DMS153 treated with DMSO at 0.1 percent for 48 hours (cell line): ENCODE measurements at regions not wholly inside any gene's neighbourhood (a gene's known extent, or its start where the extent isn't known, plus 50 kb on each side); places are given as distances from the start of the nearest gene placed in this dataset.
"Not testable (repeated sequence)": the region's sequence is repeated elsewhere in the genome, so short reads cannot be mapped to it uniquely, and the experiment has no call there.

ENCODE experiments used
- DNase-seq: peaks from one replicate; lab custom pipeline; 2025; ENCODE audit not compliant: unreplicated experiment; lab: John Stamatoyannopoulos, UW

DNA sequence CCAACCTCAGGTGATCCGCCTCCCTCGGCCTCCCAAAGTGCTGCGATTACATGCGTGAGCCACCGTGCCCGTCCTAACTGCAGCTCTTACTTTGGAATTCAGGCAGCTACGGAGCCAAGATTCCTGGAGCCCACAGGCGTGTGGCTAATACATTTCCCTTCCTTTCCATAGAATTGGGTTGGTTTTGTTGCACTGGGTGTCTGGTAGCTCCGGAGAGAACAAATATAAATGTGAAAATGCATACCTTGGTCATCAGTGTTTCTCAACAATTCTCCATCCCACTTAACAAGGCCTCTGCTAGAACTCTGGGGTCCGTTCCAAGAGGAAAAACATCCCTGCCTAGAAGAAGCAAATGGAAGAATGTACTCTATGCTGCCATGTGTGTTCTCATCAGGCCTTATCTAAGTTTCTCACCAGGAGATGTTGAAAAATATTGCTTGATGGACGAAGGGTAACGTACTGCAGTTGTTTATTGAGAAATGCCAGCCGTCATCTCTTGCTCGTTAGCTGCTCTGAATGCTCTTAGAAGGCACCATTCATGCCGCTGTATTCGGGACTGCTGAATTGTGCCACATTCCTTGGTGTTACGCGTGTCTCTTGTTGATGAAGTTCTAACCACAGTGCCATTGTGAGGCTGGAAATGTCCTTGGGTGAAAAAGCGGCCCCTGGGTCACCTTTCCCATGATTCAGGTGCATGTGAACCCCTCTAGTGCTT is 50.5 kb upstream of the CD99 start:
- no peak for DNase-seq

DNA sequence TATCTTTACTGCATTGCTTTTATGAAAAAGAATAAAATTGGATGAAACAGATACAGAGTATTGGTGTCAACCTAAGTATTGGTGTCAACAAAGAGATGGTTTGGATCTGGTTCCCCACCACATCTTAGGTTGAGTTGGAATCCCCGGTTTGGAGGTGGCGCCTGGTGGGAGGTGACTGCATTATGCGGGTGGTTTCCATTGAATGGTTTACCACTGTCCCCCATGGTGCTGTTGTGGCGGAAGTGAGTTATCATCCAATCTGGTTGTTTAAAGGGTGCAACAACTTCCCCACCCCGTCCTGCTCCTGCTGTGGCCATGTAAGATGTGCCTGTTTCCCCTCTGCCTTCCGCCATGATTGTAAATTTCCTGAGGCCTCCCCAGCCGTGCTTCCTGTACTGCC is 52.8 kb upstream of the CD99 start:
- DNase-seq = no peak

DNA sequence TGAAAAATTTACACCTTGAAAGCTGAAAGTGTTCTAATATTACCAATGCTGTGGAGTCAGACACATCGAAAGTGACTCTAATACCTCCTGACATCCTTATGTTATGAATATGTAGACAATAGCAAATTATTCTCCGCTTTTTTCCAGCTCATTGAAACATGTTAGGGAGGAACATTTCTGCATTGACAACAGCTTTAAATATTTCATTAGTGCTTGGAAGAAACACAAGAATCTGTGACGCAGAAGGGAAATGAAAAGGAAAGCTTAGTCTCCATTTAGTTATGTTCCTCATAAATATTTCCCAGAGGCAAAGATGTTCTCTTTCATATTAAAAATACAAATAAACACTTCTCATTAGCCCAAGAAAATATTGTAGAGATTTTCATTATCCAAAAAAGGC is 55.8 kb upstream of the CD99 start:
- DNase-seq = no peak

DNA sequence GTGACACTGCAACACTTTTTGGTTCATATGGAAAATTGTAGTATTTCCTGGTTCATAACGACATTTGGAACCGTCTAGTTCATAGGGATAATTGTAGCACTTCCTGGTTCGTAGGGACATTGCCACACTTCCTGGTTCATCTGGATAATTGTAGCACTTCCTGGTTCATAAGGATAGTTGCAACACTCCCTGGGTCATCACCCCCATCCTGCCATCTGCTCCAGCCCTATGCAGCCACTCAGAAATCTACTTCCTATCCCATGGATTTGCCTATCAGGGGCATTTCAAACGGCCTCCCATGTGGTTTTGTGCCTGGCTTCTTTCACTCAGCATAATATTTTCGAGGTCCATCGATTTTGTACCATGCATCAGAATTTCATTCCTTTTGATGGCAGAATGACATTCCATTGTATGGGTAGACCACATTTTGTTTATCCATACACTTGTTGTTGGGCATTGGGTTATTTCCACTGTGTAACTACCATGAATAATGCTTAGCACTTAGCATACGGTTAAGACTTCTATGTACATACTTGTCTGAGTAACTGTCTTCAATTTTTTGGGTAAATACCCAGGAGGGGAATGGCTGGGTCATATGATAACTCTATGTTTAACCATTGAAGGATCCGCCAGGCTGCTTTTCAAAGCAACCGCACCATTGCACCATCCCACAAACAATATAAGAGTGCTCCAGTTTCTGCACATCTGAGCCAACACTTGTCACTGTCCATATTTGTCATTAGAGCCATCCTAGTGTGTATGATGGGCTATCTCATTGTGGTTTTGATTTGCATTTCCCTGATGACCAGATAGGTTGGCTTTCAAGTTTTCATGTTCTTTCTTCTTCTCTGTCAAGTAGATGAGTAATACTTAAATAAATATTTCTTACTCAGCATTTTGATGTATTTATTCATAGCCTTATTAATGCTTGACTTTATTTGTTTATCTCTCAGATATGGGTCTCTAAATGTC is 58.3 kb upstream of the CD99 start:
- DNase-seq = no peak

DNA sequence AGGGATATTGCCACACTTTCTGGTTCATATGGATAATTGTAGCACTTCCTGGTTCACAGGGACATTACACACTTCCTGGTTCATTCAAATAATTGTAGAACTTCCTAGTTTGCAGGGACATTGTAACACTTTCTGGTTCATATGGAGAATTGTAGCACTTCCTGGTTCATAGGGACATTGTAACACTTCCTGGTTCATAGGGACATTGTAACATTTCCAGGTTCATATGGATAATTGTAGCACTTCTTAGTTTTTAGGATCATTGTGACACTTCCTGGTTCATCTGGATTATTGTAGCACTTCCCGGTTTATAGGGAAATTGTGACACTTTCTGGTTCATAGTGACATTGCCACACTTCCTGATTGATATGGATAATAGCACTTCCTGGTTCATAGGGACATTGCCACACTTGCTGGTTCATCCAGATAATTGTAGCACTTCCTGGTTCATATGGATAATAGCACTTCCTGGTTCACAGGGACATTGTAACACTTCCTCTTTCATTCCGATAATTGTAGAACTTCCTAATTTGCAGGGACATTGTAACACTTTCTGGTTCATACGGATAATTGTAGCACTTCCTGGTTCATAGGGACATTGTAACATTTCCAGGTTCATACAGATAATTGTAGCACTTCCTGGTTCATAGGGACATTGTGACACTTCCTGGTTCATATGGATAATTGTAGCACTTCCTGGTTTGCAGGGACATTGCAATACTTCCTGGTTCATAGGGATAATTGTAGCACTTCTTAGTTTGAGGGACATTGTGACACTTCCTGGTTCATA is 59.2 kb upstream of the CD99 start:
- DNase-seq = no peak

DNA sequence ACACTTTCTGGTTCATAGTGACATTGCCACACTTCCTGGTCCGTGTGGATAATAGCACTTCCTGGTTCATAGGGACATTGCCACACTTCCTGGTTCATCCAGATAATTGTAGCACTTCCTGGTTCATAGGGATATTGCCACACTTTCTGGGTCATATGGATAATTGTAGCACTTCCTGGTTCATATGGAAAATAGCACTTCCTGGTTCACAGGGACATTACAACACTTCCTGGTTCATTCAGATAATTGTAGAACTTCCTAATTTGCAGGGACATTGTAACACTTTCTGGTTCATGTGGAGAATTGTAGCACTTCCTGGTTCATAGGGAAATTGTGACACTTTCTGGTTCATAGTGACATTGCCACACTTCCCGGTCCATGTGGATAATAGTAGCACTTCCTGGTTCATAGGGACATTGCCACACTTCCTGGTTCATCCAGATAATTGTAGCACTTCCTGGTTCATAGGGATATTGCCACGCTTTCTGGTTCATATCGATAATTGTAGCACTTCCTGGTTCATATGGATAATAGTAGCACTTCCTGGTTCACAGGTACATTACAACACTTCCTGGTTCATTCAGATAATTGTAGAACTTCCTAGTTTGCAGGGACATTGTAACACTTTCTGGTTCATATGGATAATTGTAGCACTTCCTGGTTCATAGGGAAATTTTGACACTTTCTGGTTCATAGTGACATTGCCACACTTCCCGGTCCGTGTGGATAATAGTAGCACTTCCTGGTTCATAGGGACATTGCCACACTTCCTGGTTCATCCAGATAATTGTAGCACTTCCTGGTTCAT is 60.0 kb upstream of the CD99 start:
- DNase-seq = not testable (repeated sequence)

DNA sequence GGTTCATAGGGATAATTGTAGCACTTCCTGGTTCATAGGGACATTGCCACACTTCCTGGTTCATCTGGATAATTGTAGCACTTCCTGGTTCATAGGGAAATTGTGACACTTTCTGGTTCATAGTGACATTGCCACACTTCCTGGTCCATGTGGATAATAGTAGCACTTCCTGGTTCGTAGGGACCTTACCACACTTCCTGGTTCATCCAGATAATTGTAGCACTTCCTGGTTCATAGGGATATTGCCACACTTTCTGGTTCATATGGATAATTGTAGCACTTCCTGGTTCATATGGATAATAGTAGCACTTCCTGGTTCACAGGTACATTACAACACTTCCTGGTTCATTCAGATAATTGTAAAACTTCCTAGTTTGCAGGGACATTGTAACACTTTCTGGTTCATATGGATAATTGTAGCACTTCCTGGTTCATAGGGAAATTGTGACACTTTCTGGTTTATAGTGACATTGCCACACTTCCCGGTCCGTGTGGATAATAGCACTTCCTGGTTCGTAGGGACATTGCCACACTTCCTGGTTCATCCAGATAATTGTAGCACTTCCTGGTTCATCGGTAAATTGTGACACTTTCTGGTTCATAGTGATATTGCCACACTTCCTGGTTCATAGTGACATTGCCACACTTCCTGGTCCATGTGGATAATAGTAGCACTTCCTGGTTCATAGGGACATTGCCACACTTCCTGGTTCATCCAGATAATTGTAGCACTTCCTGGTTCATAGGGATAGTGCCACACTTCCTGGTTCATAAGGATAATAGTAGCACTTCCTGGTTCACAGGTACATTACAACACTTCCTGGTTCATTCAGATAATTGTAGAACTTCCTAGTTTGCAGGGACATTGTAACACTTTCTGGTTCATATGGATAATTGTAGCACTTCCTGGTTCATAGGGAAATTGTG is 60.8 kb upstream of the CD99 start:
- not testable (repeated sequence) for DNase-seq

DNA sequence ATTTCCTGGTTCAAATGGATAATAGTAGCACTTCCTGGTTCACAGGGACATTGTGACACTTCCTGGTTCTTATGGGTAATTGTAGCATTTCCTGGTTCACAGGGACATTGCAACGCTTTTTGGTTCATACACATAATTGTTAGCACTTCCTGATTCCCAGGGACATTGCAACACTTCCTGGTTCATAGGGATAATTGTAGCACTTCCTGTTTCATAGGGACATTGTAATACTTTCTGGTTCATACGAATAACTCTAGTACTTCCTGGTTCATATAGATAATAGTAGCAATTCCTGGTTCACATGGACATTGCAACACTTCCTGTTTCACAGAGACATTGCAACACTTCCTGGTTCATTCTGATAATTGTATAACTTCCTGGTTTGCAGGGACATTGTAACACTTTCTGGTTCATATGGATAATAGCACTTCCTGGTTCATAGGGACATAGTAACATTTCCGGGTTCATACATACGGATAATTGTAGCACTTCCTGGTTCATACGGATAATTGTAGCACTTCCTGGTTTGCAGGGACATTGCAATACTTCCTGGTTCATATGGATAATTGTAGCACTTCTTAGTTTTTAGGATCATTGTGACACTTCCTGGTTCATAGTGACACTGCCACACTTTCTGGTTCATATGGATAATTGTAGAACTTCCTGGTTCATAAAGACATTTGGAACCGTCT is 61.6 kb upstream of the CD99 start:
- DNase-seq = no peak

DNA sequence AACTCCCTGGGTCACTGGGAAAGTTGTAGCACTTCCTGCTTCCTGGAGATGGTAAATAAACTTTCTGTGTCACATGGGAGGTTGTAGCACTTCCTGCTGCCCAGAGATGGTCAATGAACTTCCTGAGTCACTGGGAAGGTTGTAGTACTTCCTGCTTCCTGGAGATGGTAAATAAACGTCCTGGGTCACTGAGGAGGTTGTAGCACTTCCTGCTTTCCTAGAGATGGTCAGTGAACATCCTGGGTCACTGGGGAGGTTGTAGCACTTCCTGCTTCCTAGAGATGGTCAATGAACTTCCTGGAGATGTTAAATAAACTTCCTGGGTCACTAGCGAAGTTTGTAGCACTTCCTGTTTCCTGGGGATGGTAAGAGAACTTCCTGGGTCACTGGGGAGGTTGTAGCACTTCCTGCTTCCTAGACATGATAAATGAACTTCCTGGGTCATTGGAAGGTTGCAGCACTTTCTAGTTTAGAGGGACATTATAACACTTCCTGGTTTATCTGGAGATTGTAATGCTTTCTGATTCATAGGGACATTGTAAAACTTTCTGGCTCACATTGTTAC is 62.3 kb upstream of the CD99 start:
- DNase-seq = no peak

DNA sequence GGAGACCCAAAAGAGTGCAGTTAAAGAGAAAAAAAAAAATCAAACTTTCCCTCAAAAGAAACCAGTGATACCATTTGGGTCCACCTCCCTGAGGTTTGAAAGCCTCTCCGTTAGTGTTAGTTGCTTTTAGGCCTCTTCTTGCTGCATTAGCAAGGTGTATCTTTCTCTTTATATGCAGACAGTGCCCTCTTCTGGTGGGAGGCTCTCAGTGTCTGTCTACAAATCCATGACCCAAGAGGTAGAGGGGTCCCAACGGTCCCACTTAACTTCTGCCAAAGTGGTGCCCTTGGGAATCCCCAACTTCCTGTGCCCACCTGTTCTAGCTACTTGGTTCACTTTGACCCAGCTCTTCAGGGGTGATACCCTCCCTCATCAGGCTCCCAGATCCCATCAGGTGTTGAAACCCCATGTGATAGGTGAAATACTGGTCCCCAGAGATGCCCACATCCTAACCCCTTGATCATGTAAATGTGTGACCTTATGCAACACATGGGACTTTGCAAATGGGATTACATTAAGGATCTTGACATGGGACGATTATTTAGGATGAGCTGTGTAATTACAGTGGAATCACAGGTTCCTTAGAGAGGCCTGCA is 63.7 kb upstream of the CD99 start:
- DNase-seq = no peak

DNA sequence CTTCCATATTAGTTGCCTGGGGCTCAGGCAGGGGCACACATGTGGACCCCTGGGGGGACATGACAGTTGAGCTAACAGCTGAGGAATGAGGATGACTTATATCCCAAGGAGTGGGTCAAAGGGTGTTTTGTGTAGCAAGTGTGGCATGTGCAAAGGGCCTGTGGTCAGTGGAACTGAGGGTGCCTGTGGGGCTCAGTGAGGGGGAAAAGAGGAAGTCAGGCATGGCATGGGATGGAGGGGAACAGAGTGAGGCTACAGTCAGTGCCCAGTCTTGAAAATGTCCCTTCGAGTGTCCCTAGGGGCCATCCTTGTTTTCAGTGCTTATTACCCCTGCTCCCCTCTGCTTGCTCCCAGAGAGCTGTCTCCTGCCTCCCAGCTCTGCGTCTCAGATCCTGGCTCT is 64.3 kb upstream of the CD99 start:
- DNase-seq = no peak

DNA sequence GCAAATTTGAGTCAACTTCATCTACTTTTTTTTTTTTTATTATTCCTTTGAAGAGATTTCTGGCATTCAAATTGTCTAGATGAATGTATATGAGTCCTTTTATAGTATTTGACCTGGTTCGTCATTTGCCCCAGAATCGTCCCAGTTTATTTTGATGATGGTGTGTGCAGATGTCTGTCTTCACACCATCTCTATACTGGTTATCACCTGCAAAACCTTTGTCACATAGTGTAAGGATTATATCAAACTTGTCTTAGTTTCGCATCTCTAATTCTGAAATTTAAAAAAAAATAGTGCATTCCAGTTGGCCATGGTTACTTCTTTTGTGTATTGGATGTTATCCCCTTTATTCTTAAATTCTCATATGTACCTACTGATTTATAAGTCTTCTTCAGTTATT is 70.5 kb upstream of the CD99 start:
- DNase-seq = no peak

DNA sequence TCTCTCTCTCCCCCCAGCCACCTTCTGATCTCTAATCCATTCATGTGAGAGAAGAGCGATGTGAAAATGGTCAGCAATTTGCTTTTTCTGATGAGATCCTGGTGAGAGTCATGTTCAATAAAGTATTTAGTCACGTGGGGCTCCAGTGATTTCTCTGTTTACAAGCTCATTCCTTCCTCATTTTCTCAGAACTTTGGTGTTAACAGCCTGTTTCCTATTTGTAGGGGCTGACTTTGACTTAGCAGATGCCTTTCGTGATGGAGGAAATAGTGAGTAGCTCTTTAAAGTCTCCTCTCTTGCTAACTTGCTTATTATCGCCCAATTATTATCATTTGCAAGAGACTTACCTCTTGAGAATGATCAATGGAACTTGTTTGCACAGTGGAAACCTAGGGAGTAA is 72.6 kb upstream of the CD99 start:
- no peak for DNase-seq

DNA sequence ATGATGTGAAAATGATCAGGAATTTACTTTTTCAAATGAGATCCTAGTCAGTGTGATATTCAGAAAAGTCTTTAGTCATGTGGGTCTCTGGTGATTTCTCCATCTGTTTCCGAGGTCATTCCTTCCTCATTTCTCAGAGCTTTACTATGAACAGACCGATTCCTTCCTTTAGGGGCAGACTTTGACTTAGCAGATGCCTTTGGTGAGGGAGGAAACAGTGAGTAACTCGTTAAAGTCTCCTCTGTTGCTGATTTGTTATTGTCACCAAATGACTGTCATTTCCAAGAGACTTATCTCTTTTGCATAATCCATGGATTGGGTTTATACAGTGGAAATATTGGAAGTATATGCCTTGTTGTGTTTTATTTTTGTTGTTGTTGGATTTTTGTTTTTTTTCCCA is 76.2 kb upstream of the CD99 start:
- no peak for DNase-seq

DNA sequence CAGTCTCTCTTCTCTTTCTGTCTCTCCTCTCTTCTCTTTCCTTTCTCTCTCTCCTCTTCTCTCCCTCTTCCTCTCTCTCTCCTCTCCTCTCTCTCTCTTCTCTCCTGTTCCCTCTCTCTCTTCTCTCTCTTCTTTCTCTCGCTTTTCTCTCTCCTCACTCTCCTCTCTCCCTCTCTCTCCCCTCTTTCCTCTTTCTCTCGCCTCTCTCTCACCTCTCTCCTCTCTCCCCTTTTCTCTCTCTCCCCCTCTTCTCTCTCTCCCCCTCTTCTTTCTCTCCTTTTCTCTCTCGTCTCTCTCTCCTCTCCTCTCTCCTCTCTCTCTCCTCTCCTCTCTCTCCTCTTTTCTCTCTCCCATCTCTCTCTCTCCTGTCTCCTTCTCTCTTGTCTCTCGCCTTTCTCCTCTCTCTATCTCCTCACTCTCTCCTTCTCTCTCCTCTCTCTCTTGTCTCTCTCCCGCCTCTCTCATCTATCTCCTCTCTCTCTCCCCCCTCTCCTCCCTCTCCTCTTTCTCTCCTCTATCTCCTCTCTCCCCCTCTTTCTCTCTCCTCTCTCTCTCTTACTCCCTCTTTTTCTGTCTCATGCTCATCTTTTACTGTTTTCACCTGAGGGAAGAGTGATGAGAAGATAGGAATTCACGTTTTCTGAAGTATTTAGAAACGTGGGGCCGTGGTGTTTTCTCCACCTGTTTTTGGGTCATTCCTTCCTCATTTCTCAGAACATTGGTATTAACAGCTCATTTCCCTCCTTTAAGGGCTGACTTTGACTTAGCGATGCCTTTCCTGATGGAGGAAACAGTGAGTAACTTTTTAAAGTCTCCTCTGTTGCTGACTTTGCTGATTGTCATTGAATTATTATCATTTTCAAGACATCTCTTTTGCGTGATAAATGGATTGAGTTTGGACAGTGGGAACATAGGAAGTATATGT is 80.6 kb upstream of the CD99 start:
- DNase-seq = no peak

DNA sequence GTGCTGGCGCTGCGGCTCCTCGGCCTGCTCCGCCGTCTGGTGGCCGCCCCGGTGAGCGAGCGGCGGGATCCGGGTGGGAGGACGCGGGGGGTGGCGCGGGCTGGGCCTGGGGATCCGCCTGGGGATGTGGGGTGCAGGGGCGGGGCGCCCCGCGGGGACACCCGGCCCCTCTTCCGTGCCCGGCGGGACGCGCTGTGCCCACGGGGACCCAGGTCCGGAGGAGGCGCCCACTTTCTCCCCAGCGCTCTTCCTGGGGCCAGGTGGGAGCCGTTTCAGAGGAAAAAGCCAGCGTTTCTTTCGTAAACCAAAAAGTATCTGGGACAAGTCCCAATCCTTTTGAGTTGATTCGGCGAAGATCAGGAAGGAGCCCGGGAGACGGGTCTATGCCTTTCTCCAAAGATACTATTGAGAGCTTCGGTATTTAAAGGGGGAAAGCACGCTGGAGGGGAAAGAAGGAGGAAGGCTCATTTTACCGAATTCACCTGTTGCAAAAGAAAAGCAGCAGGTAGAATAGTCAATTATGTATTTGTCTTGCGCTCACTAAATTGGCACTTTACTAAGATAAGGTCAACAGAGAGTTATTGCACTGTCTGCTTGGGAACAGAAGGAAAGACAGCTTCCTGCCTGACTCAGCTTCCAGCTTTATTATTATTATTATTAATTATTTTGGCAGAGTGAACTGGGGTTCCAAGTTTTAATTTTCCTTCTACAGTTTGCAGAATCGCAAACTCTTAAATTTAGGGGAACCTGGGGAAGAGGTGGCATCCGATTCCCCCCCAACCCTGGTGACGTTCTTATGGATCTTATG is 81.5 kb upstream of the CD99 start:
- no peak for DNase-seq
